H9 (cell line): ENCODE measurements at regions not wholly inside any gene's neighbourhood (a gene's known extent, or its start where the extent isn't known, plus 50 kb on each side); places are given as distances from the start of the nearest gene placed in this dataset.

Source experiments
- DNase-seq: peaks from one replicate; pipeline ENCODE4 v3.0.0-alpha.2; 2017
- H2AFZ ChIP-seq: one replicate; pipeline ENCODE4 v1.6.1; 2013; ENCODE audit warnings: mild to moderate bottlenecking, low read length, control low read depth, moderate library complexity
- H2AK5ac ChIP-seq: 2 replicates; pipeline ENCODE4 v1.6.1; 2013; ENCODE audit warnings: low read length, control low read depth, mixed read lengths; ENCODE audit not compliant: insufficient read length
- H2BK120ac ChIP-seq: one replicate; pipeline ENCODE4 v1.6.1; 2013; ENCODE audit warnings: low read depth, mild to moderate bottlenecking, low read length, control low read depth, inconsistent platforms; ENCODE audit not compliant: poor library complexity, severe bottlenecking
- H2BK12ac ChIP-seq: 2 replicates; pipeline ENCODE4 v1.6.1; 2013; ENCODE audit warnings: low read length, control low read depth, mixed read lengths, low read depth; ENCODE audit not compliant: insufficient read length
- H2BK15ac ChIP-seq: 2 replicates; pipeline ENCODE4 v1.6.1; 2013; ENCODE audit warnings: low read depth, low read length, control low read depth
- H2BK20ac ChIP-seq: one replicate; pipeline ENCODE4 v1.6.1; 2013; ENCODE audit warnings: low read depth, mild to moderate bottlenecking, low read length, control low read depth, inconsistent platforms; ENCODE audit not compliant: poor library complexity, severe bottlenecking
- H2BK5ac ChIP-seq: 2 replicates; pipeline ENCODE4 v1.6.1; 2013; ENCODE audit warnings: low read length, control low read depth, mixed read lengths; ENCODE audit not compliant: insufficient read length
- H3K14ac ChIP-seq: 2 replicates; pipeline ENCODE4 v1.6.1; 2013; ENCODE audit warnings: low read length, control low read depth; ENCODE audit not compliant: insufficient read depth
- H3K18ac ChIP-seq: 2 replicates; pipeline ENCODE4 v1.6.1; 2013; ENCODE audit warnings: low read depth, mild to moderate bottlenecking, mixed read lengths, low read length, control low read depth; ENCODE audit not compliant: insufficient read length
- H3K23ac ChIP-seq: 2 replicates; pipeline ENCODE4 v1.6.1; 2013; ENCODE audit warnings: low read length, control low read depth, mixed read lengths, low read depth; ENCODE audit not compliant: insufficient read length
- H3K23me2 ChIP-seq: 2 replicates; pipeline ENCODE4 v1.6.1; 2013; ENCODE audit warnings: low read depth, mild to moderate bottlenecking, mixed read lengths, low read length, control low read depth; ENCODE audit not compliant: insufficient read length, poor library complexity, severe bottlenecking
- H3K27ac ChIP-seq: 2 replicates; pipeline ENCODE4 v1.5.1; 2013; ENCODE audit warnings: low read length, control low read depth, mixed read lengths, low read depth; ENCODE audit not compliant: insufficient read length
- H3K27me3 ChIP-seq: 2 replicates; pipeline ENCODE4 v1.6.1; 2013; ENCODE audit warnings: low read length, control low read depth, inconsistent platforms; ENCODE audit not compliant: insufficient read depth
- H3K4ac ChIP-seq: 2 replicates; pipeline ENCODE4 v1.6.1; 2013; ENCODE audit warnings: low read depth, mild to moderate bottlenecking, control low read depth, inconsistent platforms, low read length, moderate library complexity
- H3K4me1 ChIP-seq: 2 replicates; pipeline ENCODE4 v1.6.1; 2013; ENCODE audit warnings: low read length, control low read depth, inconsistent platforms; ENCODE audit not compliant: insufficient read depth
- H3K4me2 ChIP-seq: 2 replicates; pipeline ENCODE4 v1.6.1; 2013; ENCODE audit warnings: low read length, control low read depth, mixed read lengths; ENCODE audit not compliant: insufficient read length, insufficient read depth
- H3K56ac ChIP-seq: 2 replicates; pipeline ENCODE4 v1.6.1; 2013; ENCODE audit warnings: low read depth, mild to moderate bottlenecking, mixed read lengths, low read length, control low read depth; ENCODE audit not compliant: insufficient read length
- H3K79me1 ChIP-seq: 2 replicates; pipeline ENCODE4 v1.6.1; 2013; ENCODE audit warnings: low read depth, mild to moderate bottlenecking, moderate library complexity, low read length, control low read depth, inconsistent platforms; ENCODE audit not compliant: insufficient read depth, poor library complexity, severe bottlenecking
- H3K79me2 ChIP-seq: 2 replicates; pipeline ENCODE4 v1.6.1; 2013; ENCODE audit warnings: low read length, control low read depth, inconsistent platforms; ENCODE audit not compliant: insufficient read depth
- H3K9ac ChIP-seq: 2 replicates; pipeline ENCODE4 v1.6.1; 2013; ENCODE audit warnings: low read length, control low read depth, mixed read lengths; ENCODE audit not compliant: insufficient read length; ENCODE audit errors: extremely low read depth
- H3K9me3 ChIP-seq: one replicate; pipeline ENCODE4 v1.6.1; 2013; ENCODE audit warnings: low read depth, low read length, inconsistent platforms; ENCODE audit not compliant: control insufficient read depth
- H3T11ph ChIP-seq: one replicate; pipeline ENCODE4 v1.6.1; 2013; ENCODE audit warnings: mild to moderate bottlenecking, low read length, control low read depth, inconsistent platforms
- H4K20me1 ChIP-seq: one replicate; pipeline ENCODE4 v1.6.1; 2013; ENCODE audit not compliant: control insufficient read depth, insufficient read length, insufficient read depth
- H4K5ac ChIP-seq: 2 replicates; pipeline ENCODE4 v1.6.1; 2013; ENCODE audit warnings: low read depth, mild to moderate bottlenecking, mixed read lengths, low read length, control low read depth; ENCODE audit not compliant: insufficient read length
- H4K8ac ChIP-seq: replicated peaks from 2 replicates; pipeline ENCODE4 v1.6.1; 2013; ENCODE audit warnings: low read length, control low read depth, mixed read lengths, low read depth; ENCODE audit not compliant: insufficient read length
- H4K91ac ChIP-seq: 2 replicates; pipeline ENCODE4 v1.6.1; 2013; ENCODE audit warnings: low read depth, mild to moderate bottlenecking, moderate library complexity, mixed read lengths, low read length, control low read depth; ENCODE audit not compliant: insufficient read length
- H3K27ac Mint-ChIP-seq, 3 experiments: 2 replicates in 2 of 3; 3 replicates in 1 of 3; pipeline ENCODE4 v1.8.0; 2020 to 2021; ENCODE audit warnings: mixed read lengths in 3 of 3, mild to moderate bottlenecking in 1 of 3, moderate library complexity in 1 of 3
- H3K27me3 Mint-ChIP-seq: 2 replicates; pipeline ENCODE4 v1.8.0; 2021; ENCODE audit warnings: low read depth, mild to moderate bottlenecking, moderate library complexity, mixed read lengths
- H3K36me3 Mint-ChIP-seq, 3 experiments: 2 replicates in 2 of 3; 3 replicates in 1 of 3; pipeline ENCODE4 v1.8.0; 2020 to 2021; ENCODE audit warnings: low read depth in 3 of 3, mixed read lengths in 3 of 3; ENCODE audit not compliant: insufficient read depth in 1 of 3
- H3K4me1 Mint-ChIP-seq, 2 experiments: 2 replicates each; pipeline ENCODE4 v1.8.0; 2020; ENCODE audit warnings: mixed read lengths in 2 of 2
- H3K4me3 Mint-ChIP-seq, 2 experiments: 2 replicates in 1 of 2; 3 replicates in 1 of 2; pipeline ENCODE4 v1.8.0; 2020 to 2021; ENCODE audit warnings: mild to moderate bottlenecking in 2 of 2, mixed read lengths in 2 of 2, moderate library complexity in 1 of 2
- H3K9me3 Mint-ChIP-seq, 2 experiments: 2 replicates in 1 of 2; 3 replicates in 1 of 2; pipeline ENCODE4 v1.8.0; 2020; ENCODE audit warnings: mild to moderate bottlenecking in 2 of 2, mixed read lengths in 2 of 2, moderate library complexity in 1 of 2
- CTCF ChIP-seq: fragments of 200-600 bp; sonication (generic); conservative IDR thresholded peaks from 3 replicates; pipeline ENCODE4 v1.8.0; 2021; ENCODE audit warnings: antibody characterized with exemption, mild to moderate bottlenecking
- WGBS: extraction: QIAGEN DNeasy Blood & Tissue Kit; methylation state at CpG from one replicate; pipeline ENCODE4 v1.1.7; 2013; ENCODE audit warnings: missing lambda C conversion rate, low lambda C conversion rate, mixed read lengths; ENCODE audit not compliant: insufficient read length; ENCODE audit errors: extremely low coverage; 5-methylcytosine and 5-hydroxymethylcytosine counted together

DNA sequence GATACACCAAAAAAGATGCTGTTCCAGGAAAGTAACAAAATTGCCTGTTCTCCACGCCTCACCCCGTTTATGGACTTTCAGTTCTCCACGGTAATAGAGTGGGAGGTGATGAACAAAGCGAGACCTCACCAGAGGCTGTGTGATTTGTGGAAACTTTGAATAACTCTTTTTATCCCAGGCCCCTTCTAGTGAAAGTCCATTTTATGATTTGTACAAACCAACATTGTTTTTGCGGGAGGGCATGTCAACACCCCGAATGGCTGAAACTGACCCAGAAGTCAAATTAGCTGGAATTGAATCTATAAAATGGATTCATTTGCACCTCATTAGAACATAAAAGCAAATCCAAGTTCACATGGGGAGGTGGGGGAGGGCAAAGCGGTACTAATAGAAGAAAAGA lies 517.8 kb downstream of the CDH26 start:
- Histone ChIP-seq H3K79me2 (no peaks in the 10 kb centered on the region), H4K8ac (no peak overlapping the region), H3K23ac (no peak overlapping the region), H3T11ph (no peak overlapping the region), H3K23me2 (no peaks in the 10 kb centered on the region), H3K4me2 (no peak overlapping the region), H3K79me1 (no peaks in the 10 kb centered on the region), H2BK15ac (no peak overlapping the region), H2BK20ac (no peak overlapping the region), H3K27me3 (no peaks in the 10 kb centered on the region), H3K9ac (no peak overlapping the region), H2BK5ac (no peak overlapping the region), H3K27ac (no peak overlapping the region), H3K9me3 (no peaks in the 10 kb centered on the region), H3K4me1 (no peaks in the 10 kb centered on the region), H3K4ac (no peak overlapping the region), H2AK5ac (no peak overlapping the region), H4K20me1 (no peaks in the 10 kb centered on the region), H3K56ac (no peak overlapping the region), H2AFZ (no peak overlapping the region), H2BK12ac (no peak overlapping the region), H4K91ac (no peak overlapping the region), H4K5ac (no peak overlapping the region), H2BK120ac (no peak overlapping the region), H3K14ac (no peak overlapping the region), H3K18ac (no peak overlapping the region)
- TF ChIP-seq CTCF = no peak
- DNase-seq = no peak
- Mint-ChIP-seq H3K36me3 (0 out of 7 replicates have a peak, but pooled peaks cover 0 to 2% (median 0%) of the 10 kb centered on the region in 3 experiments), H3K9me3 (no peaks in the 10 kb centered on the region), H3K4me1 (peaks cover 15 to 25% of the 10 kb centered on the region in 2 experiments), H3K27me3 (peaks cover 5% of the 10 kb centered on the region), H3K4me3 (no peak overlapping the region), H3K27ac (no peak overlapping the region)
- WGBS = no CpG with 5 or more reads among the region's 7 CpGs
